Dermis blood vessel endothelial cell (primary cell): ENCODE measurements at regions not wholly inside any gene's neighbourhood (a gene's known extent, or its start where the extent isn't known, plus 50 kb on each side); places are given as distances from the start of the nearest gene placed in this dataset.
"Not testable (repeated sequence)": the region's sequence is repeated elsewhere in the genome, so short reads cannot be mapped to it uniquely, and the experiment has no call there.

Source experiments
- DNase-seq: peaks from one replicate; pipeline ENCODE4 v3.0.0; 2010

DNA sequence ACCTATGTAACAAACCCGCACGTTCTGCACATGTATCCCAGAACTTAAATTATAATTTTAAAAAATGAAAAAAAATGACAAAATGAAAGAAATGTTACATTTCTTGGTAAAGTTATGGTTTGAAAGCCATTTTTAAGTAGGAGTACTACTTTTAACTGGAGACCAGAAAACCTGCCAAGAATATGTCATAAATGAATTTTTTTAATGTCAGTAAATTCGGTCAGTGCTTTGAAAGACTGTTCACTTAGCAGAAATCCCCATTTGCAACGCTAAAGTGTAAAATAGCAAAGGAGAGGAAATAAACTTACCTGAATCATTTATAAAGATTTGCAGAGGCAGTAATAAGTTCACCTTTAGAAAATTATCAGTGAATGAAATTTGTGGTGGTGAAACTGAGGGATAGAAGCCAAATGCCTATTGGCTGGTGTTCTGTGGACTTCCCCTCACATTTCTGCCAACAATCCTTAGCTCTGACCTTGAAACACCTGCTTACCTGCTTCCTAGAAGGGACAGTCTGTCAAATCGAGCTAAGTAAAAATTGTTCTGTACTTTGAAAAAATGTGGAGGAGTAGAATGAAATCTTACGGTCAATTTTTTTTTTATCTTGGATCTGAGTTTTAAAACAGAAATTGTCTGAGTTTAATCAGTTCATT, 714.2 kb downstream of the SLC6A15 start:
- no peak for DNase-seq

DNA sequence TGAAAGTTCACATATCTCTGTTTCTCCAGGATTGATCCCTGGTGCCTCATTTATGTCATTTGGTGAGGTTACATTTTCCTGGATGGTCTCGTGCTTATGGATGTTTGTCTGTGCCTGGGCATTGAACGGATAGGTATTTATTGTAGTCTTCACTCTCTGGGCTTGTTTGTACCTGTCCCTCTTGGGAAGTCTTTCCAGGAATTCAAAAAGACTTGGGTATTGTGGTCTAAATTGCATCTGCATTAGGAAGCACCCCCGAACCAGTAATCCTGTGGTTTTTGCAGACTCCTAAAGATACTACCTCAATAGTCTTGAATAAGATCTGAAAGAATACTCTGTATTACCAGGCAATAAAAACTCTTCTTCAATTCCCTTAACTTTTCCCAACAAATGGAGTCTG, 720.8 kb downstream of the SLC6A15 start:
- DNase-seq = no peak

GRCh38 chr12:84186433-84186832, 726.2 kb downstream of the SLC6A15 start:
- no peak for DNase-seq

DNA sequence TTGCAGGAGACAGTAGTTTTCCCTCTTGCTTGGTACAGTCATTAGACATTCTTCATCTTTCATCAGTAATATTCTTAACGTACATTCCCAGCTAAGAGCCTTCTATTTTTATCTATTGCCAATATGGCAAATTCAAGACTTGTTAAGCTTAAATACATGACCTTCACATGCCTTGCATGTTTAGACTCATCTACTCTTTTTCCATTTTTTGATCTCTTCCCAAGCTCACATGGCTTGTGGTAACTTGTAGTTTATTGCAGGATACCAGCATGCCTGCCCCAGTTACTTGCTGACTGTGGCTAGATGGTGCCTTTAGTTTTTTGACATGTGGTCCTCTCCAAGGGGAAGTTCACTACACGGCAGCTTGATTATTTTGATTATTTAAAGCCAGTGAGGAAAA, 729.0 kb downstream of the SLC6A15 start:
- no peak for DNase-seq

DNA sequence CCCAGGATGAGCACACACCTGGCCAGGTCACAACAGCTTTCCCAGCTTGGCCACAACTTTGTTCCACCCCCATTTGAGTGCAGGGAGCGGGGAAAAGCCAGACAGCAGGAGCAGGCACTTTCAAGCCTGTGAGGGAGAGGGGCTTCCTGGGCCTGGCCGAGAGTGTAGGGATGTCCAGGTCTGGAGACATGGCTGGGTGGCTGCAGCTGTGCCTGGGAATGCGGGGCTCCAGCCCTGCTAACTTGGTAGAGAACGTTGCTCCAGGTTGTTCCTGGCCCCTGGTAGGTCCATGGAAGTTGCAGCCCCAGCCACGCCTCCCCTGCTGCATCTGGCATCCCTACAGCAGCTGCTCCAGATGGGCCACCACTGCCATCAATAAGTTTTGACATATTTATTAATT, 738.5 kb downstream of the SLC6A15 start:
- DNase-seq = no peak

GRCh38 chr12:84172823-84173424, 739.7 kb downstream of the SLC6A15 start:
- DNase-seq = no peak

GRCh38 chr12:84166812-84167211, 745.8 kb downstream of the SLC6A15 start:
- no peak for DNase-seq

- no peak for DNase-seq
Observed at GRCh38 chr12:84165998-84166571, 746.5 kb downstream of the SLC6A15 start.

DNA sequence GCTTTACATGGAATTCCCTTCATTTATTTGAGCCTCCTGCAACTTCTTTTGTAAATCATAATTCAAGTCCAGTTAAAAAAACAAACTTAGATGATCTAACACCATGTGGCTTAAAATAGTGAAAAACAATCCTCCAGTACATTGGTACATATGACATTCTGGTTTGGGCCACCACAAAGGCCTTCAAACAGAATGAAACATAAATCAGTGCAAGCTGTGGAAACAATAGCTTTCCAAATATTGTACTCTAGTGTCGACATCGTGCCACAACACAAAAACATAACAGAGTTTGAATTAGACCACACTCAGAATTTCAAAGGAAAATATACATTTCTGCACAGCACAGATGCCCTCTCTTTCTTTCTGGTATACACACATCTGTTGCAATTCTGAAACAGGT, 751.3 kb downstream of the SLC6A15 start:
- no peak for DNase-seq

GRCh38 chr12:84159260-84159659, 753.3 kb downstream of the SLC6A15 start:
- DNase-seq = no peak

DNA sequence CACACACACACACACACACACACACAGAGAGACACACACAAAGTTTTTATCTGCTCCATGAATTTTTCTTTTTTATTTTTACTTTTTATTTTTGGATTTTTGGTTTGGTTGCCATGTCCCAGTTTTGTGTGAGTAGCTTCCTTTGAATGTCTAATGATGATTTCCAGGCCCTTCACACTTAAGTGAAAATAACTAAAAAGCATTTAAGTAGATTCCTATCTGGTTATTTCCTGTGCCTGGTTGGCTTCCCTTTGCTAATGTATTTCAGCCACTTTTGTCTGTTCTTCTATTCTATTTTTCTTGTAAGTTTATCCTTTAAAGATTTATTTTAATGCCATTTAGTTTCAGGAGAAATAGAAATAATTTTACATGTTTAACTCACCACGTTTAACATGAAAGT, 755.4 kb downstream of the SLC6A15 start:
- DNase-seq = no peak

- not testable (repeated sequence) for DNase-seq
Observed at GRCh38 chr12:84154991-84155930, 757.3 kb downstream of the SLC6A15 start.

- DNase-seq = not testable (repeated sequence)
Observed at GRCh38 chr12:84154439-84154990, 758.1 kb downstream of the SLC6A15 start.

- DNase-seq = no peak
Observed at GRCh38 chr12:84150201-84150600, 762.4 kb downstream of the SLC6A15 start.

- DNase-seq = no peak
Observed at GRCh38 chr12:84148335-84148734, 764.3 kb downstream of the SLC6A15 start.

- DNase-seq = no peak
Observed at GRCh38 chr12:84136862-84137367, 775.7 kb downstream of the SLC6A15 start.

DNA sequence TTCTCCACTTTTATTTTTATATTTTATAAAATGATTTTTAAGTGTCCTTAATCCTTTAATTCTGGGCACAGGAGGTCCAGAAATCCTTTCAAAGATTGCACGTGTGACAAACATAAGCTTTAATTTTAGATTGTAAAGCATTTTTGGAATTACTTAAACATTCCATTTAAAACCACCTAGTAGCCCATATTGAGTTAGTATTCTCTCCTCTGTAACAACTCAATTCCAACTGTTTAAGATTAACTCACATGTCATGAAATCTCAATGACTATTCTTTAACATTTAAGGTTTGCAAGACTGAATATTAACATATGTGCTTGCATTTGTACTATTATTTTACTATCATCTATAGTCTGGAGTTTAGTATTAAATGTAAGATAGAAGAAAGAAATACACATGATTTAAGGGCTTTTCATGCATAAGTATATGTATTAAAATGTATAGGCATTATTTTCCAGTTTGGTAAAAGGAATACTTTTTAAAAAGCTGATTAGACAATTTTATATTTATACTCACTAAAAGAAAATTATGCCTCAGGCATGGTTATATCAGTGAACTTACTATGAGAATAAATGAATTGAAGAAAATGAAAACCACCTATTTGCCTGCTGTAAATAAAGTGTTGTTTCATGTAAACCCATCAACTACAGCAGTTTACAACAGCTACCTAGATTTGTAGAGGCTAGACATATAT, 776.9 kb downstream of the SLC6A15 start:
- no peak for DNase-seq

GRCh38 chr12:84134797-84135366, 777.7 kb downstream of the SLC6A15 start:
- DNase-seq = no peak

DNA sequence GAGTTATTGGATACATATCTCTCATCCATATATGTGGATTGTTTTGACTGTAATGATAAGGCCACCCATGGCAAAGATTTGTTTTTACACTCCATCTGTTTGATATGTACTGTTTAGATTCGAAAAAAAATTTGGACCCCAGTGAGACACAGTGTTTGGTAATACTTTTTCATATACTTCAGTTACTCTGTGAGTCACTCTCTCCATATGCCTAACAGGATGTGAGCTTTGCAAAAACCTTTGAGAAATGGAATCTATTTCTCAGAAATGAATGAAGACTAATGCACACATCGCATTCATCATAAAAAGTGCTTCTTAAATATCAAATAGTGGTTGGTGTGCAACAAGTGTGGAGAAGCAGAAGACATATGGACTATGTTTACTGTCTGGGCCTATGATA, 781.5 kb downstream of the SLC6A15 start:
- DNase-seq = no peak

GRCh38 chr12:84128117-84128991, 784.2 kb downstream of the SLC6A15 start:
- DNase-seq = no peak

DNA sequence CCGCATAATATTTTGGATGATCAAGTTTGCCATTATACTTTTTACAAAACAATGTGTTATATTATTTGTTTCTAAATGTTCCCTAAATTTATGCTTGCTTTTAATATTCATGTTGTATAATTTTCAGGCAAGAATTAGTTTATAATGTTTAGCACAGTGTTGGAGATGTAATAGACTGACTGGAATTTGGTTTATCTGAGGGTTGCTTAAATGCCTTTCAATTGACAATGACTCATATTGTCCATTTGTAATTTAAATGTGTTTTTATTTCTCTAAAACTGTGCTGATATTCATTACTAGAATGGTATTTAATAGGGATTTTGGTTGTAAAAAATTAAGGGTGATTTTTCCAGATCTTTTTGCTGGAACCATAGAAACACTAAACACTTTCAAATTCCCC, 788.4 kb downstream of the SLC6A15 start:
- no peak for DNase-seq
